Stimulated activated CD4-positive, alpha-beta T cell treated with anti-CD3 and anti-CD28 coated beads, Interleukin-2, amount 100 ng/mL, for 24 hours (primary cell): ENCODE measurements at regions not wholly inside any gene's neighbourhood (a gene's known extent, or its start where the extent isn't known, plus 50 kb on each side); places are given as distances from the start of the nearest gene placed in this dataset.
"Not testable (repeated sequence)": the region's sequence is repeated elsewhere in the genome, so short reads cannot be mapped to it uniquely, and the experiment has no call there.

ENCODE experiments used
- DNase-seq, 2 donors: peaks; one replicate each; pipeline ENCODE4 v3.0.0-alpha.2; 2020

- not testable (repeated sequence) for DNase-seq
These were observed 84.9 kb upstream of the ALDH3B2 start for GRCh38 chr11:67759321-67759720.

- DNase-seq: not testable (repeated sequence)
These were observed 84.0 kb upstream of the ALDH3B2 start for GRCh38 chr11:67758467-67758866.

DNA sequence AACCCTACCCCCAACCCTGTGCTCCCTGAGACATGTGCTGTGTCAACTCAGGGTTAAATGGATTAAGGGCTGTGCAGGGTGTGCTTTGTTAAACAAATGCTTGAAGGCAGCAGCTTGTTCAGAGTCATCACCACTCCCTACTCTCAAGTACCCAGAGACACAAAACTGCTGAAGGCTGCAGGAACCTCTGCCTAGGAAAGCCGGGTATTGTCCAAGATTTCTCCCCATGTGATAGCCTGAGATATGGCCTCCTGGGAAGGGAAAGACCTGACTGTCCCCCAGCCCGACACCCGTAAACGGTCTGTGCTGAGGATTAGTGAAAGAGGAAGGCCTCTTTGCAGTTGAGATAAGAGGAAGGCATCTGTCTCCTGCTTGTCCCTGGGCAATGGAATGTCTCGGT, 83.6 kb upstream of the ALDH3B2 start:
- DNase-seq: not testable (repeated sequence)

DNA sequence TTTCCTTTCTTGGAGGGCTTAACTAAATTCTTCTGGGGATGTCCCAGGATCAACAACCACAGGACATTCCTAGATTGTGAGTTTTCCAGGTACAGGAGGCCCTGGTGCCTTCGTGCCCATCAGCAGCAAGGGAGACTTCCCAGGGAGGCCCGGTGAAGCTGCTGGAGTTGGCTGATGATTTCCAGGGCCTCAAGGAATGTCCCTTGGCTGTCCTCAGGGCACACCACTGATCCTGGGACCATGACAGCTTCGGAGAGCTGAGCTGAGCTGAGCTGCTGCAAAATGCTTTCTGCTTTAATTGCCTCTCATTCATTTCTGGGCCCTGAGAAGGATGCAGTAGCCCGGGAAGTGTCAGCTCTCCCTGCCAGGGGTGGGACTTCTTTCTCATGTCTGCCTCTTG, 79.4 kb upstream of the ALDH3B2 start:
- DNase-seq: not testable (repeated sequence)

DNA sequence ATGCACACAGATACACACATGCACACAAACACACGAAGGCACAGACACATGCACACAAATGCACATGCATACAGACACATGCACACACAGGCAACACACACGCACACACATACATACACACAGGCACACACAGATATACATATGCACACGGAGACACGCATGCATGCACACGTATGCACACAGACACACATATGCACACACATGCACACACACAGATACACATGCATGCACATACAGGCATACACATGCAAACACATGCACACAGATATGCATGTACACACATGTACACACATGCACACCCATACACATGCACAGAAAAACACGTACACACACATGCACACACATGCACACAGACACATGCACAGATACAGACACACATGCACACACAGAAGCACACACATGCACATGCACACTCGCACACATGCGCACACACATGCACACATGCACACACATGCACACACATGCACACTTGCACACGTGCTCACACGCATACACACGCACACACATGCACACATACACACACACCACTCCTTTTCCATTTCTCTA, 70.8 kb upstream of the ALDH3B2 start:
- DNase-seq: no peak

GRCh38 chr11:67744231-67744630, 69.8 kb upstream of the ALDH3B2 start:
- not testable (repeated sequence) for DNase-seq

- not testable (repeated sequence) for DNase-seq
These were observed 63.8 kb upstream of the ALDH3B2 start for GRCh38 chr11:67738231-67738630.

- DNase-seq: not testable (repeated sequence)
These were observed 63.2 kb upstream of the ALDH3B2 start for GRCh38 chr11:67737562-67738080.

GRCh38 chr11:67732045-67732787, 57.8 kb upstream of the ALDH3B2 start:
- peak; percentile 53 to 66 for DNase-seq

DNA sequence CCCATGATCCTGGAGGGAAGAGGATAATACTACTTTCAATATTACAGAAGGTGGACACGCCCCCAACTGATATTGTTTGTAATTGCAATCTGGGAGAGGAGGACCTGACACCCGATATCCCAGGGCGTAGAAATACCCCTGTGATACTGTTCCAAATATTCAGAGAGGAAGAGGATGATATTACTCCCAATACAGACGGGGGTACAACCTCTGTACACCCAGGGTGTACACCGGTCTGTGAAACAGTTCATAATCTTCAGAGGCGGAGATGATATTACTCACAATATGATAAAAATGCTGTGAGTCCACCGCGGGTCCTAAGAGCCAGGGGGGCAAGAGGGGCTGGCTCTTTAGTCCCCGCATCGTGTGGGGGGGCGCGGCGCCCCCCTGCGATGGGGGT, 57.2 kb upstream of the ALDH3B2 start:
- no peak for DNase-seq

DNA sequence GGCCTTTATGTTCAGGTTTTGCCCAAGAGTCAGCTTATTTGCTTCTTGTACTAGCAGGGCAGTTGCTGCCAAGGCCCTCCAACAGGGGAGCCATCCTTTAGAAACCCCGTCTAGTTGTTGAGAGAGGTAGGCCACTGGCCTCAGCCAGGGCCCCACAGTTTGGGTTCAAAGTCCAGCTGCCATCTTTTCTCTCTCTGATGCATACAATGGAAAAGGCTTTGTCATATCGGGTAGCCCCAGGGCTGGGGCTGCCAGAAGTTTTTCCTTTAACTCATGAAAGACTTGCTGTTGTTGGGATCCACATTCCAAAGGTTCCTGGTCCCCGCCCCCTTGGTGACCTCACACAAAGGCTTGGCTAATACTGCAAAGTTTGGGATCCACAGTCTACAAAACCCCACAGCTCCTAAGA, 53.7 kb upstream of the ALDH3B2 start:
- not testable (repeated sequence) for DNase-seq

DNA sequence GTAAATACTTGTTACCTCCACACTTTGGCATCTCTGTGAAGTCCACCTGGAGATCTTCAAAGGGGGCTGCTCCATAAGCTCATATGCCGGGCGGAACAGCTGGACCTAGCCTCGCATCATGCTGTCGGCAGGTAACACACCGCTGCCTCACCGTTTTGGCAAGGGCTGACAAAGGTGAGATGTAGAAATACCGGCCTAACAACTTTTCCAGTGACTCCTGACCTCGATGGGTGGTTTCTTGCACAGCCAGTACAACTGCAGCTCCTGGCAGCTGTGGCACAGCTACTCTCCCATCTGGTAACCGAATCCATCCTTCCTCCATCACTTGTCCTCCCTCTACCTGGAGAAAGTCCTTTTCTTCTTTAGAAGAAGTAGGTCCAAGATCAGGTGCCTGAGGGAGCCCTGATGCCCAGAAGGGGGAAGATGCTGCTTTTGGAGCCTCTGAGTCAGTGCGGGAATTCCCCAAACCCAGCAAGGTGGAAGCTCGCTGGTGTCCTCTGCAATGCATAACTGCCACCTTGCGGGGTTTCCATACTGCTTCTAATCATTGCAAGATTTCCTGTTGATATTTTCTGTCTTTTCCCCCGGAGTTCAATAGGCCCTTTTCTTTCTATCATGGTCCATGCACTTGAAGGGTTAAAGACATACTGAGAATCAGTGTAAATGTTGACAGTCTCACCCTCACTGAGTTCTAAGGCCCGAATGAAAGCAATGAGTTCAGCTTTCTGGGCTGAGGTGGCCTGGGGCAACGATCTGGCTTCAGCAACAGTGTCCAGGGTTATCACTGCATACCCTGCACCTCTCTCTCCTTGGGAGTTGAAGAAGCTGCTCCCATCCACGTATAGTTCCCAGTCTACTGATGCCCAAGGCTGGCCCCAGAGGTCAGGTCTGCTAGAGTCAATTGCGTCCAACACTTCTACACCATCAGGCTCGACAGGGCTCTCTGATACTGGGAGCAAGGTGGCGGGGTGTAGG, 52.9 kb upstream of the ALDH3B2 start:
- DNase-seq: peak; percentile 64 to 67
